ENCODE measurements at regions not wholly inside any gene's neighbourhood (a gene's known extent, or its start where the extent isn't known, plus 50 kb on each side); places are given as distances from the start of the nearest gene placed in this dataset.

DNA sequence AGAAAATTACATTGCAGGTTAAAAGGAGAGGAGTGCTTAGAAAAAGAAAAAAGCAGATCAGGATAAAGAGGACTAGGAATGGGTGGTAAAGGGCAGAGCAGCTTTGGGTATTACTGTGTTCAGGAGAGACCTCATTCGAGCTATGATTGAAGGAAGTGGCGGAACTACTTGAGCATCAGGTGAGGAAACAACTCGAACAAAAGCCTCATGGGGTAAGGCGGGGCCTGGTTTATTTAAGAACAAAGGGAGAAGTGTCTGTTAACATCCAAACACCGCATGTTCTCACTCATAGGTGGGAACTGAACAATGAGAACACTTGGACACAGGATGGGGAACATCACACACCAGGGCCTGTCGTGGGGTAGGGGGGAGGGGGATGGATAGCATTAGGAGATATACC lies 444.6 kb upstream of the CCDC196 start:
- Histone ChIP-seq H3K4me2 (no peak overlapping the region), H3K27me3 (ENCODE audit: insufficient read depth, low read depth) (no peaks in the 10 kb centered on the region), H3K36me3 (ENCODE audit: insufficient read depth) (no peaks in the 10 kb centered on the region), H2AFZ (ENCODE audit: low read depth) (no peak overlapping the region), H3K9ac (no peak overlapping the region), H4K20me1 (ENCODE audit: insufficient read depth) (no peaks in the 10 kb centered on the region), H3K79me2 (ENCODE audit: insufficient read depth, low read depth) (no peaks in the 10 kb centered on the region), H3K4me3 (IDR thresholded peaks at IDR 0.05; ENCODE audit: insufficient read depth, low read depth, low read length) (no peak overlapping the region), H3K27ac (no peak overlapping the region), H3K4me1 (ENCODE audit: low read depth, poor library complexity, severe bottlenecking) (no peaks in the 10 kb centered on the region)
- TF ChIP-seq, protein P1, sequence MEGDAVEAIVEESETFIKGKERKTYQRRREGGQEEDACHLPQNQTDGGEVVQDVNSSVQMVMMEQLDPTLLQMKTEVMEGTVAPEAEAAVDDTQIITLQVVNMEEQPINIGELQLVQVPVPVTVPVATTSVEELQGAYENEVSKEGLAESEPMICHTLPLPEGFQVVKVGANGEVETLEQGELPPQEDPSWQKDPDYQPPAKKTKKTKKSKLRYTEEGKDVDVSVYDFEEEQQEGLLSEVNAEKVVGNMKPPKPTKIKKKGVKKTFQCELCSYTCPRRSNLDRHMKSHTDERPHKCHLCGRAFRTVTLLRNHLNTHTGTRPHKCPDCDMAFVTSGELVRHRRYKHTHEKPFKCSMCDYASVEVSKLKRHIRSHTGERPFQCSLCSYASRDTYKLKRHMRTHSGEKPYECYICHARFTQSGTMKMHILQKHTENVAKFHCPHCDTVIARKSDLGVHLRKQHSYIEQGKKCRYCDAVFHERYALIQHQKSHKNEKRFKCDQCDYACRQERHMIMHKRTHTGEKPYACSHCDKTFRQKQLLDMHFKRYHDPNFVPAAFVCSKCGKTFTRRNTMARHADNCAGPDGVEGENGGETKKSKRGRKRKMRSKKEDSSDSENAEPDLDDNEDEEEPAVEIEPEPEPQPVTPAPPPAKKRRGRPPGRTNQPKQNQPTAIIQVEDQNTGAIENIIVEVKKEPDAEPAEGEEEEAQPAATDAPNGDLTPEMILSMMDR (conservative IDR thresholded peaks at IDR 0.05; ENCODE audit: low read depth, low read length), result no peak

DNA sequence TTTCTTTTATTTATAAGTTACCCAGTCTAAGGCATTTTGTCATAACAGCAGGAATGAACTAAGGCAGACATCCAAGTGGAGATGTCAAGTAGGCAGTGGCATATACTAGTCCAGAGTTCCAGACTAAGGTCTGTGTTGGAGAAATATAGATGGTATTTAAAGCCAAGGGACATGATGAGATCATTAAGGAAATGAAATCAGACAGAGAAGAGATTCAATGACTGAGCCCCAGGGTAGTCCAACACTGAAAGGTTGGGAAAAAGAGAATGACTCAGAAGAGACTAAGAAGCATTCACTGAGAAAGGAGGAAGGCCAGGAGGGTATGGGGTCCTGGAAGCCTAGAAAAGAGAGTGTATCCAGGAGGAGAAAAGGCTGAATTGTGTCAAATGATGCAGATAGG lies 442.2 kb upstream of the CCDC196 start:
- Histone ChIP-seq H4K20me1 (ENCODE audit: insufficient read depth) (no peaks in the 10 kb centered on the region), H3K27ac (no peak overlapping the region), H3K4me2 (no peak overlapping the region), H3K9ac (no peak overlapping the region), H3K36me3 (ENCODE audit: insufficient read depth) (no peaks in the 10 kb centered on the region), H3K4me3 (IDR thresholded peaks at IDR 0.05; ENCODE audit: insufficient read depth, low read depth, low read length) (no peak overlapping the region), H3K27me3 (ENCODE audit: insufficient read depth, low read depth) (no peaks in the 10 kb centered on the region), H3K79me2 (ENCODE audit: insufficient read depth, low read depth) (no peaks in the 10 kb centered on the region), H2AFZ (ENCODE audit: low read depth) (no peak overlapping the region), H3K4me1 (ENCODE audit: low read depth, poor library complexity, severe bottlenecking) (no peaks in the 10 kb centered on the region)
- TF ChIP-seq, protein P1 (conservative IDR thresholded peaks at IDR 0.05; ENCODE audit: low read depth, low read length), result no peak

DNA sequence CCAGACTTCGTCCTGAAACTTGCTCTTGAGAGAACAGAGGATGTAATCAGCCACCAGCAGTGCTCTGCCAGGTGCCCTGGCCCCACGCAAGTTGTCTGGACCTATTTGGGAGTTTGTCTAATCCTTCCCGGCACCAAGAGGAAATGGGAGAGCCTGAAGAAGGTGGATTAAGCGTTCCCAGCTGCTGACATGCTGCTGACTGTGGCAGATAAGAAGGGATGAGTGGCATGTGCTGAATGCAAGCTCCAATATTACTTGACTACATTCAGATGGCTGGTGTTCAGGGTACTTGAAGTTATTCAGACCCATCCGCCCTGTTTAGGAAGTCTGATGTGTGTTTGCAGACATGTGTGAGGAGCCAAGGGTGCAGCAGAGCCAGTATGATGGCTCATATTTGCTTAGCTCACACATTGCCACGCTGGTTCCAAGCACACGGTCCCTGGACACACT lies 440.6 kb upstream of the CCDC196 start:
- H2AFZ ChIP-seq (ENCODE audit: low read depth), result no peak overlapping the region
- H3K27me3 ChIP-seq (ENCODE audit: insufficient read depth, low read depth), result no peaks in the 10 kb centered on the region
- H3K27ac ChIP-seq, result no peak overlapping the region
- H3K4me1 ChIP-seq (ENCODE audit: low read depth, poor library complexity, severe bottlenecking), result no peaks in the 10 kb centered on the region
- TF ChIP-seq, protein P1 (conservative IDR thresholded peaks at IDR 0.05; ENCODE audit: low read depth, low read length), result no peak
- no peak overlapping the region for H3K4me3 ChIP-seq (IDR thresholded peaks at IDR 0.05; ENCODE audit: insufficient read depth, low read depth, low read length)
- H4K20me1 ChIP-seq (ENCODE audit: insufficient read depth), result no peaks in the 10 kb centered on the region
- no peaks in the 10 kb centered on the region for H3K36me3 ChIP-seq (ENCODE audit: insufficient read depth)
- no peaks in the 10 kb centered on the region for H3K79me2 ChIP-seq (ENCODE audit: insufficient read depth, low read depth)
- no peak overlapping the region for H3K9ac ChIP-seq
- no peak overlapping the region for H3K4me2 ChIP-seq

DNA sequence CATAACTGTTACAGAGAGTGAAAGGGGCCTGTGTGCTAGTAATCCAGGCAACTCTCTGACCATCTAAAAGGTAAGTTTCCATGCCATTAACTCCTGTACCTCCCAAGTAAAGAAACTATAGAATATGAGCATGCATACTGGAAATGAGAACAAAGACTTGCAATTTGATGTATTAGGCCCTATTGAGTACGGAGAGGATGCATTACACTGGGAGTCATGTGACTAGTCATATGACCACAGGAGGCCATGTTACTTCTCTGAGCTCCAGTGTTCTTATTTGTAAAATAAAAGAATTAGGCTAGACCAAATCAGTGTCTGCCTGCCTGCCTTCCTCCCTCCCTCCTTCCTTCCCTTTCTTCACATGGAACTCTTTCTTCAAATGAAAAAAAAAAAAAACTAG lies 440.1 kb upstream of the CCDC196 start:
- TF ChIP-seq, protein P1 (conservative IDR thresholded peaks at IDR 0.05; ENCODE audit: low read depth, low read length), result no peak
- no peak overlapping the region for H2AFZ ChIP-seq (ENCODE audit: low read depth)

More for the DNA sequence above, 440.1 kb upstream of the CCDC196 start:
- Histone ChIP-seq H4K20me1 (ENCODE audit: insufficient read depth) (no peaks in the 10 kb centered on the region), H3K4me3 (IDR thresholded peaks at IDR 0.05; ENCODE audit: insufficient read depth, low read depth, low read length) (no peak overlapping the region), H3K36me3 (ENCODE audit: insufficient read depth) (no peaks in the 10 kb centered on the region), H3K27ac (no peak overlapping the region), H3K4me2 (no peak overlapping the region), H3K79me2 (ENCODE audit: insufficient read depth, low read depth) (no peaks in the 10 kb centered on the region), H3K27me3 (ENCODE audit: insufficient read depth, low read depth) (no peaks in the 10 kb centered on the region), H3K4me1 (ENCODE audit: low read depth, poor library complexity, severe bottlenecking) (no peaks in the 10 kb centered on the region), H3K9ac (no peak overlapping the region)

All from KMS-11 (cell line).